IPS-18a (cell line): ENCODE measurements at regions not wholly inside any gene's neighbourhood (a gene's known extent, or its start where the extent isn't known, plus 50 kb on each side); places are given as distances from the start of the nearest gene placed in this dataset.
"Not testable (repeated sequence)": the region's sequence is repeated elsewhere in the genome, so short reads cannot be mapped to it uniquely, and the experiment has no call there.

Source experiments
- H3K27ac ChIP-seq: one replicate; pipeline ENCODE4 v1.5.1; 2013; ENCODE audit warnings: low read length
- H3K27me3 ChIP-seq: one replicate; pipeline ENCODE4 v1.6.1; 2013; ENCODE audit warnings: mild to moderate bottlenecking, low read length; ENCODE audit not compliant: control insufficient read depth, insufficient read depth
- H3K36me3 ChIP-seq: one replicate; pipeline ENCODE4 v1.6.1; 2013; ENCODE audit warnings: low read depth, low read length; ENCODE audit not compliant: control insufficient read depth
- H3K4me1 ChIP-seq: one replicate; pipeline ENCODE4 v1.6.1; 2013; ENCODE audit warnings: low read depth, low read length; ENCODE audit not compliant: control insufficient read depth
- H3K4me3 ChIP-seq: one replicate; pipeline ENCODE4 v1.5.1; 2013; ENCODE audit warnings: low read length
- H3K9ac ChIP-seq: one replicate; pipeline ENCODE4 v1.6.1; 2013; ENCODE audit warnings: mild to moderate bottlenecking, low read length, moderate library complexity
- H3K9me3 ChIP-seq: one replicate; pipeline ENCODE4 v1.6.1; 2013; ENCODE audit warnings: low read depth, low read length; ENCODE audit not compliant: control insufficient read depth

GRCh38 chr9:41075671-41076070 is 52.8 kb downstream of the FOXD4L6 start:
- not testable (repeated sequence) for H3K4me1 ChIP-seq, H3K4me3 ChIP-seq, H3K27ac ChIP-seq, H3K9ac ChIP-seq, H3K9me3 ChIP-seq, H3K36me3 ChIP-seq
- H3K27me3 ChIP-seq: peaks cover 87% of the 10 kb centered on the region

GRCh38 chr9:41074356-41074942 is 54.0 kb downstream of the FOXD4L6 start:
- H3K36me3 ChIP-seq, H3K9me3 ChIP-seq, H3K27ac ChIP-seq, H3K9ac ChIP-seq, H3K4me1 ChIP-seq: not testable (repeated sequence)
- Histone ChIP-seq H3K4me3 (peak overlapping the region; percentile 27), H3K27me3 (peaks cover 89% of the 10 kb centered on the region)

- H3K9ac ChIP-seq, H3K27ac ChIP-seq, H3K4me3 ChIP-seq, H3K9me3 ChIP-seq, H3K36me3 ChIP-seq, H3K4me1 ChIP-seq: not testable (repeated sequence)
- H3K27me3 ChIP-seq: peaks cover 90% of the 10 kb centered on the region
Measured at GRCh38 chr9:41073471-41074243, 54.8 kb downstream of the FOXD4L6 start.

- H3K9me3 ChIP-seq, H3K4me1 ChIP-seq, H3K9ac ChIP-seq, H3K36me3 ChIP-seq, H3K4me3 ChIP-seq, H3K27ac ChIP-seq: not testable (repeated sequence)
- peaks cover 44% of the 10 kb centered on the region for H3K27me3 ChIP-seq
Measured at GRCh38 chr9:41064125-41064795, 64.2 kb downstream of the FOXD4L6 start.

- H3K4me3 ChIP-seq, H3K9me3 ChIP-seq, H3K36me3 ChIP-seq, H3K9ac ChIP-seq, H3K27ac ChIP-seq, H3K4me1 ChIP-seq: not testable (repeated sequence)
- peaks cover 39% of the 10 kb centered on the region for H3K27me3 ChIP-seq
Measured at GRCh38 chr9:41063243-41063642, 65.2 kb downstream of the FOXD4L6 start.

- H3K4me3 ChIP-seq, H3K9ac ChIP-seq, H3K36me3 ChIP-seq, H3K4me1 ChIP-seq, H3K9me3 ChIP-seq, H3K27ac ChIP-seq: not testable (repeated sequence)
- peaks cover 21% of the 10 kb centered on the region for H3K27me3 ChIP-seq
Measured at GRCh38 chr9:41059603-41060002, 68.9 kb downstream of the FOXD4L6 start.

GRCh38 chr9:41053666-41054363 is 74.7 kb downstream of the FOXD4L6 start:
- H3K9ac ChIP-seq, H3K4me1 ChIP-seq, H3K27ac ChIP-seq, H3K36me3 ChIP-seq, H3K4me3 ChIP-seq, H3K27me3 ChIP-seq, H3K9me3 ChIP-seq: not testable (repeated sequence)

- H3K4me1 ChIP-seq, H3K9me3 ChIP-seq, H3K4me3 ChIP-seq, H3K27ac ChIP-seq, H3K9ac ChIP-seq, H3K36me3 ChIP-seq: not testable (repeated sequence)
- H3K27me3 ChIP-seq: peaks cover 23% of the 10 kb centered on the region
Measured at GRCh38 chr9:41048672-41049071, 79.8 kb downstream of the FOXD4L6 start.

GRCh38 chr9:41047792-41048191 is 80.7 kb downstream of the FOXD4L6 start:
- H3K9me3 ChIP-seq, H3K36me3 ChIP-seq, H3K4me1 ChIP-seq, H3K27ac ChIP-seq, H3K4me3 ChIP-seq, H3K9ac ChIP-seq: not testable (repeated sequence)
- H3K27me3 ChIP-seq: peaks cover 23% of the 10 kb centered on the region

GRCh38 chr9:41044930-41045329 is 83.6 kb downstream of the FOXD4L6 start:
- H3K4me3 ChIP-seq, H3K9ac ChIP-seq, H3K36me3 ChIP-seq, H3K4me1 ChIP-seq, H3K27ac ChIP-seq, H3K9me3 ChIP-seq: not testable (repeated sequence)
- H3K27me3 ChIP-seq: peaks cover 29% of the 10 kb centered on the region

GRCh38 chr9:41043433-41043832 is 85.0 kb downstream of the FOXD4L6 start:
- H3K36me3 ChIP-seq, H3K27ac ChIP-seq, H3K4me1 ChIP-seq, H3K9ac ChIP-seq, H3K4me3 ChIP-seq, H3K9me3 ChIP-seq: not testable (repeated sequence)
- peaks cover 29% of the 10 kb centered on the region for H3K27me3 ChIP-seq
